ENCODE measurements at regions not wholly inside any gene's neighbourhood (a gene's known extent, or its start where the extent isn't known, plus 50 kb on each side); places are given as distances from the start of the nearest gene placed in this dataset.
"Not testable (repeated sequence)": the region's sequence is repeated elsewhere in the genome, so short reads cannot be mapped to it uniquely, and the experiment has no call there.

DNA sequence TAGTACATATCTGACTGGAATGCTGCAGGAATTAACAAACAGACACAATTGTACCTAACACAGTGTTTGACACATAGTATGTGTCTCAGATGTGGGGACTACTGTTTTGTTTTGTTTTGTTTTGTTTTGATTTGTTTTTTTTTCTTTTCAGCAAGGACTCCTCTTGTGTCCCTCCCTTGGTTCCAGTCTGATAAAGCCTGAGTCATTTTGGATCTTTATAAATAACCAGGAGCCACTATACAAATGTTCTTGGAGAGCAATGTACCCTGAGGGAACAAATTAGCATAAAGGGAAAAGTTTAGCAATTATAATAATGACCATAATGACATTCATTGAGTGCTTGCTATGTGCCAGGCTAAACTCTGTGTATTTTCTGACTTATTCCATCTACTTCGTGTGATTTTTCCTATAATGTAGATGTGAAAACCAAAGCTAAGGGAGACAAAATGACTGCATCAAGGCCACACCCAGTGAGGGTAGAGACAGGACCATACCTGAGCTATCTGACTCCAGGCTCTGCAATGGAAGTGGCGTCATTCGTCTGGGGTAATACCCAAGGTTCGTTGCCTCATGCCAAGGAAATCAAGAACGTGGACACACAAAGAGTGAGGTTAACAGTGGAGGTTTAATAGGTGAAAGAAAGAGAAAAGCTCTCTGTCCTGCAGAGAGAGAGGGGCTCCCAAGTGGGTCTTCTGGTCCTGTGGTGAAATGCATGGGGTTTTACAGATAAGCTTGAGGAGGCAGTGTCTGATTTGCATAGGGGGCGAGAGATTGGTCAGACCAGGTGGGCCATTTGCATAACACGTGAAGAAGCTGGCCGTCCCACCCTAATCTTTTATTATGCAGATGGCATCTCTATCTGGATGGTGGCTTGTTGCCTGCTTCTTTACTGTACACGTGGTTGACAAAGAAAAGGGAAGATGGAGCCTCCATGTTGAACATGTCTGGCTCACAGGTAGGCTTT lies 285.5 kb upstream of the SFSWAP start:
- DNase-seq: no peak

DNA sequence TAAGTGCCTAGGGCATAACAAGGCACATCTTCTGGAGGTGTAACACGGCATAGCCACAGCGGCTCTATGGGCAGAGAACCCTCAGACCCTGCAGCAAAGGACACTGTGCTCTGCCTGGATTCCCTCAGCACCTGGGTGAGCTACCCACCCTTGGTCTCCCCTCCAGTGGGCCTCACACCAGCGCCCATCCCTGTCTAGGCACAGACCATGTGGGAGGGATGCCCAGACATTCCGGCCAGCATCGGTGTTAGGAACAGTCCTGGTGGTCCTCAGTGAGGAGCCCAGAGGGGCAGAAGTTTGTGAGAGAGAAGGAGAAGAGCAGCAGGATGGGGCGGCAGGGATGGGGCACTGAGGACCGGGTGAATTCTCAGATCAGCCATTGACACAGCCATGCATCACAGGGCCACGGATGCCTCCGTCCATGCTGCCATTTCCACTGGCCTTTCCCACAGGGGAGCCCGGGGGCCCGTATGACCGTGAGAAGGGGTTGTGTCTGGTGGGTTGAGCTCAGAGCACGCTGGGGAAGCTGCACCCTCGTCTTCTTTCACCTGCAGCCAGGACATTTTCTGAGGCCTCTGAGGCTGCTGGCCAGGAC lies 282.7 kb upstream of the SFSWAP start:
- no peak for DNase-seq

- not testable (repeated sequence) for DNase-seq
Observed at GRCh38 chr12:131429221-131429620, 281.7 kb upstream of the SFSWAP start.

- not testable (repeated sequence) for DNase-seq
Observed at GRCh38 chr12:131429697-131430096, 281.2 kb upstream of the SFSWAP start.

DNA sequence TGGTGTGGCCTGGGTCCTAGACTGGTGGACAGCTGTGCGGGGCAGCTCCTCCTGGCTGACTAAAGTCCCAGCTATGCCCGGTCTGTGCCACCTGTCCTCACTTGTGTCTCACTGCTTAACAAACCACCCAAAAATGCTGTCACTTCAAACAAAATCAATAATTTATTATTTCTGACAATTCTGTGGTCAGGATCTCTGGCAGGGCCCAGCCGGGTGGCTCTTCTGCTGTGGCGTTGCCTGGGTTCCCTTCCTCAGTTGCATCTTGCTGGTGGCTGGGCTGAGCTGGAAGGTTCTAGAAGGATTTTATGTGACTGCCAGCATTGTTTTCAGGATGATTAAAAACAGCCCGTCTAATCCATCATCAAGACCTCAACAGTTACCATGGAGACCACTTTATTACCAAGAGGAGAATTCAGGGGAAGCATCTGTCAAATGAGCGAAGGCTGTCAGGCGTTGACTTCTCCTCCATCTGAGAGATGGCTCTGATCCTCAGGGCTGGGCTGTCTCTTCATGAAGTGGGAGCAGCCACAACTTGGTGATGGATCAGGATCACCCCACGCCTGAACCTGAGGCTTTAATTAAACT lies 280.6 kb upstream of the SFSWAP start:
- DNase-seq: no peak

DNA sequence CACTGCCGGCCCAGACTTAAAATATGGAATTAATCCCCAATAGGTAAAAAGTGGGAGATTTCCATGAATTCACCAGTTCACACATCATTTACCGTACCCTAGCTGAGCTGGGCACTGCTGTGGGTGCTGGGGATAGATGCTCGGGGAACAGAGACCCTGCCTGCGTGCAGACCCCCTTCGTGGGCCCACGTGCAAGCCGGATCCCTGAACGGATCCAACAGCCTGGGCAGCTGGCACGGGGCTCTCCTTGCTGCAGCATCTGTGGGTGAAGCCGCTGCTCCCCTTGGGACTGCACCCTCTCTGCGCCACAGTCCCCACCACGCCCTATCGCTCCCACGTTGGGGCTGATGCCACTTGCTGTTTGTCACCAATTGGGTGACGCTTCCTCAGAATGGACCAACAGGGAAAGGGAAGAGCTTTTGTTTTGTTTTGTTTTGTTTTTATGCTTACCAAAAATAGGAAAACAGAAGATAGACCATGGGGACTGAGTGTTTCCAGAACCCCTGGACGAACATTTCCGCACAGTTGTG lies 279.7 kb upstream of the SFSWAP start:
- not testable (repeated sequence) for DNase-seq

DNA sequence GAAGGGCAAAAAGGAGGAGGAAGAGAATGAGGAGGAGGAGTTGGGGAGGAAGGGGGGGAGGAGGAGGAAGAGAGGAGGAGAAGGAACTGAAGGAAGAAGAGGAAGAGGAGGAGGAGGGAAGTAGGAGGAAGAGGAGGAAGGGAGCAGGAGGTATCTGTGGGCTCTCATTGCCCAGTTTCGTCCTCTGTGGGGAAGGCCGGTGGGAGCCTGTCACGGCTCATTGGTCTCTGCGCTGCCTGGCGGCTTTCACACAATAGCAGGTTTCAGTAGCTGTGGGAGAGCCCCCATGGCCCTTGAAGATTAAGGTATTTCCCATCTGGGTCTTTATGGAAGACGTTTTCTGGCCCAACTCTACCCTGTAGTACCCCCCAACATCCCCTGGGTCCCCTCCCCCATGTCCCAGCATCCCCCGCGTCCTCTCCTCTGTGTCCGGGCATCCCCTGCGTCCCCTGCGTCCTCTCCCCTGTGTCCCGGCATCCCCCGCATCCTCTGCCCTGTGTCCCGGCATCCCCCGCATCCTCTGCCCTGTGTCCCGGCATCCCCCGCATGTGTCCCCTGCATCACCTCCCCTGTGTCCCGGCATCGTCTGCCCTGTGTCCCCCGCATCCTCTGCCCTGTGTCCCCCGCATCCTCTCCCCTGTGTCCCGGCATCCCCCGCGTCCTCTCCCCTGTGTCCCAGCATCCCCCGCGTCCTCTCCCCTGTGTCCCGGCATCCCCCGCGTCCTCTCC lies 278.2 kb upstream of the SFSWAP start:
- DNase-seq: no peak

- DNase-seq: no peak
Observed at GRCh38 chr12:131434208-131435125, 276.4 kb upstream of the SFSWAP start.

GRCh38 chr12:131436922-131437705 lies 273.8 kb upstream of the SFSWAP start:
- no peak for DNase-seq

- DNase-seq: no peak
Observed at GRCh38 chr12:131437706-131438492, 273.0 kb upstream of the SFSWAP start.

- DNase-seq: not testable (repeated sequence)
Observed at GRCh38 chr12:131438493-131438835, 272.4 kb upstream of the SFSWAP start.

DNA sequence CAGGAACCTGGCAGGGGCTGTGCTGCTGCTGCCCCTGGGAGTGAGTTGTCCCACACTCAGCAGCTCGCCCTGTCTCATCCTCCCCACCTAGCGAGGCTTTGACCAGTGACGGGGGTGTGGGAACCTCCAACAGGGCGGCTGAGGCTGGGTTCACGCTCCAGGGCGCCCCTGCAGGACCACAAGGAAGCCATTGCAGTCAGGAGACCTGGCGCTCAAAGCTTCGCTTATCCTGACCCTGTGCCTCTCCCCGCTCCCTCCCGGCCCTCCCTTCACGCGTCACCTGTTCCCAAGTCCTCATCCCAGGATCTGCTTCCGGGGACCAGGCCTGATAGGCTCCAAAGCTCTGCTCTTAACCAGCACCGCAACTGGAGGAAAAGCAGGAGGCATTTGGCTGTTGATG lies 272.0 kb upstream of the SFSWAP start:
- DNase-seq: no peak

DNA sequence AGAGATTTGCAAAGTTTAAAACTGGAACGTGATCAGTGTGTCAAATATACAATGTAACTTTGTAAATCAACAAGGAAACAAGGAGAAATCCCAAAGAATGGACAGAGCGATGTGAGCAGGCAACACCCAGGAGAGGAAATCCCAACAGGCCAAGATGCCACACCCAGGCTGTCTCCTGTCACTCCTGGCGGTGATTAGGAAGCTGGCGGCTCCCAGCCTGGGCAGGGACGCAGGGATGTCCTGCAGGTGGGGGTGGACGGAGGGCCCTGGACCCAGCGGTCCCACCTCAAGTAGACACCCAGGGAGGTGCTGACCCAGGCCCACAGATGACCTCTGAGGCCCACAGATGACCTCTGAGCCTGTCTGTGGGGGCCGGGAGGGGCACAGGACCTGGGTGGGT lies 271.1 kb upstream of the SFSWAP start:
- not testable (repeated sequence) for DNase-seq

DNA sequence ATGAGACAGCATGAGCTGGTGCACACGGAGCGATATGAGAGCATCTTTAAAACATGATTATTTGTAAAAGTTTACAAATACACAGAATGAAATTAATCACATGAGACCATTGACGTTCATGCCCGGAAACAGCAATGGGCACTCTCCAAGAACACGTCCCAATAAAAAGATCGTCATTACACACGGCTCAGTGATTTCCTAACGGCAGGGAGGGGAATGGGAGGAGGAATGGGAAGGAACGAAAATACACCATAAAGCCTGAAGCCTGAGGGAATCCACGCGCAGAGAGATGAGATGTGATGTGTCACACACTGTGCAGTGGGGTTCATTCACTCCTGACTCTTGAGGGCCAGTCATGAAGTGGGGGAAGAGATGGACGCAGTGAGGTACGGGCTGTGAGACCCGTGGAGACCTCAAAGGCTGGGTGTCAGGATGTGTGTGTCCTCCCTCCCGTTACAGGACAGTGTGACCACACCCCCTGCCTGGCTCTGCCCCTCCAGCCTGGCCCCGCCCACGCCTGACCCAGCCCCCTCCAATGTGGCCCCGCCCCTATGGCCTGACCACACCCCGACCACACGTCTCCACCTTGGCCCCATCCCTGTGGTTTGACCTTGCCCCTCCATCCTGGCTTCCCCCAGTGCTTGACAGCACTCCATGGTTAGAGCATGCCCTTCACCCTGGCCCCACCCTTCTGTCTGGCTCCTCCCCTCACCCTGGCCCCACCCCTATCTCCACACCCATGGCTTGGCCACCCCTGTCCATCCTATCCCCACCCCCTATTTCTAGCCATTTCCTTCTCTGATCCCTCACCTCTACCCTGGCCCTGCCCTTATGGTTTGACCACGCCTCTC lies 270.5 kb upstream of the SFSWAP start:
- not testable (repeated sequence) for DNase-seq

- no peak for DNase-seq
Observed at GRCh38 chr12:131441060-131441396, 269.9 kb upstream of the SFSWAP start.

GRCh38 chr12:131441638-131442336 lies 269.1 kb upstream of the SFSWAP start:
- no peak for DNase-seq

GRCh38 chr12:131442337-131442918 lies 268.5 kb upstream of the SFSWAP start:
- DNase-seq: no peak

Data from hippocampal formation (tissue), 2 donors.